ENCODE measurements at regions not wholly inside any gene's neighbourhood (a gene's known extent, or its start where the extent isn't known, plus 50 kb on each side); places are given as distances from the start of the nearest gene placed in this dataset.

DNA sequence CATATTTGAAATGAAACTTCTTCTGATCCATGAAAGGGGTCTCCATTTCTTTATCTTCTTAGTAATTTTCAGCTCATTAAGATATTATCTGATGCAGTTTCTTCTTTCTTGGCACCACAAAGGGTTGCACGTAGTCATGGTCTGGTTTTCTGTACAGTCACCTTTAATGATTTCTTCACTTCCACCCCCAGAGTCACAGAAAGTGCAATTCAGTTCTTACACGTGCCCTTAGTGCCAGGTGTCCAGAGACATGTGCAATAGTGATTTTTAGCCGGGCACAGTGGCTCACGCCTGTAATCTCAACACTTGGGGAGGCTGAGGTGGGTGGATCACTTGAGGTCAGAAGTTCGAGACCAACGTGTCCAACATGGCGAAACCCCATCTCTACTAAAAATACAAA lies 202.8 kb upstream of the MTNR1B start:
- no peak overlapping the region for H3K4me3 ChIP-seq (ENCODE audit: low read depth in 1 of 3, low read length in 3 of 3)
- no peak for DNase-seq (ENCODE audit: low spot score)
- no peaks in the 10 kb centered on the region for H3K36me3 ChIP-seq (ENCODE audit: control insufficient read depth in 4 of 4, insufficient read depth in 3 of 4, low read depth in 1 of 4, low read length in 3 of 4)
- H3K27ac ChIP-seq (ENCODE audit: low read depth in 1 of 2, low read length in 2 of 2) = no peak overlapping the region
- 75% methylated on average over 7 of the region's 7 CpGs for whole genome bisulfite sequencing
- H3K9me3 ChIP-seq (ENCODE audit: control insufficient read depth in 4 of 4, low read length in 3 of 4) = no peaks in the 10 kb centered on the region
- H3K9ac ChIP-seq (ENCODE audit: low read depth in 1 of 2, low read length in 2 of 2) = no peak overlapping the region
- no peaks in the 10 kb centered on the region for H3K4me1 ChIP-seq (ENCODE audit: control insufficient read depth in 4 of 4, insufficient read depth in 4 of 4, low read length in 3 of 4)
- no peak for TF ChIP-seq EGR1 (IDR thresholded peaks at IDR 0.05; ENCODE audit: low read depth in 2 of 2)
- TF ChIP-seq YY1 (IDR thresholded peaks at IDR 0.05) = no peak
- TF ChIP-seq NR2F2 (IDR thresholded peaks at IDR 0.05) = no peak
- TF ChIP-seq HNF4A (conservative IDR thresholded peaks at IDR 0.05) = no peak
- TF ChIP-seq JUND (IDR thresholded peaks at IDR 0.05) = no peak
- no peak for TF ChIP-seq RAD21 (IDR thresholded peaks at IDR 0.05)
- TF ChIP-seq GABPA (IDR thresholded peaks at IDR 0.05 in 1 of 2, conservative IDR thresholded peaks at IDR 0.05 in 1 of 2) = no peak
- no peak for TF ChIP-seq FOXA2 (IDR thresholded peaks at IDR 0.05)
- no peak for TF ChIP-seq HNF4G (IDR thresholded peaks at IDR 0.05)
- TF ChIP-seq SP1 (IDR thresholded peaks at IDR 0.05) = no peak
- TF ChIP-seq, protein P1, sequence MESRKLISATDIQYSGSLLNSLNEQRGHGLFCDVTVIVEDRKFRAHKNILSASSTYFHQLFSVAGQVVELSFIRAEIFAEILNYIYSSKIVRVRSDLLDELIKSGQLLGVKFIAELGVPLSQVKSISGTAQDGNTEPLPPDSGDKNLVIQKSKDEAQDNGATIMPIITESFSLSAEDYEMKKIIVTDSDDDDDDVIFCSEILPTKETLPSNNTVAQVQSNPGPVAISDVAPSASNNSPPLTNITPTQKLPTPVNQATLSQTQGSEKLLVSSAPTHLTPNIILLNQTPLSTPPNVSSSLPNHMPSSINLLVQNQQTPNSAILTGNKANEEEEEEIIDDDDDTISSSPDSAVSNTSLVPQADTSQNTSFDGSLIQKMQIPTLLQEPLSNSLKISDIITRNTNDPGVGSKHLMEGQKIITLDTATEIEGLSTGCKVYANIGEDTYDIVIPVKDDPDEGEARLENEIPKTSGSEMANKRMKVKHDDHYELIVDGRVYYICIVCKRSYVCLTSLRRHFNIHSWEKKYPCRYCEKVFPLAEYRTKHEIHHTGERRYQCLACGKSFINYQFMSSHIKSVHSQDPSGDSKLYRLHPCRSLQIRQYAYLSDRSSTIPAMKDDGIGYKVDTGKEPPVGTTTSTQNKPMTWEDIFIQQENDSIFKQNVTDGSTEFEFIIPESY (IDR thresholded peaks at IDR 0.05) = no peak
- TF ChIP-seq, protein P2, sequence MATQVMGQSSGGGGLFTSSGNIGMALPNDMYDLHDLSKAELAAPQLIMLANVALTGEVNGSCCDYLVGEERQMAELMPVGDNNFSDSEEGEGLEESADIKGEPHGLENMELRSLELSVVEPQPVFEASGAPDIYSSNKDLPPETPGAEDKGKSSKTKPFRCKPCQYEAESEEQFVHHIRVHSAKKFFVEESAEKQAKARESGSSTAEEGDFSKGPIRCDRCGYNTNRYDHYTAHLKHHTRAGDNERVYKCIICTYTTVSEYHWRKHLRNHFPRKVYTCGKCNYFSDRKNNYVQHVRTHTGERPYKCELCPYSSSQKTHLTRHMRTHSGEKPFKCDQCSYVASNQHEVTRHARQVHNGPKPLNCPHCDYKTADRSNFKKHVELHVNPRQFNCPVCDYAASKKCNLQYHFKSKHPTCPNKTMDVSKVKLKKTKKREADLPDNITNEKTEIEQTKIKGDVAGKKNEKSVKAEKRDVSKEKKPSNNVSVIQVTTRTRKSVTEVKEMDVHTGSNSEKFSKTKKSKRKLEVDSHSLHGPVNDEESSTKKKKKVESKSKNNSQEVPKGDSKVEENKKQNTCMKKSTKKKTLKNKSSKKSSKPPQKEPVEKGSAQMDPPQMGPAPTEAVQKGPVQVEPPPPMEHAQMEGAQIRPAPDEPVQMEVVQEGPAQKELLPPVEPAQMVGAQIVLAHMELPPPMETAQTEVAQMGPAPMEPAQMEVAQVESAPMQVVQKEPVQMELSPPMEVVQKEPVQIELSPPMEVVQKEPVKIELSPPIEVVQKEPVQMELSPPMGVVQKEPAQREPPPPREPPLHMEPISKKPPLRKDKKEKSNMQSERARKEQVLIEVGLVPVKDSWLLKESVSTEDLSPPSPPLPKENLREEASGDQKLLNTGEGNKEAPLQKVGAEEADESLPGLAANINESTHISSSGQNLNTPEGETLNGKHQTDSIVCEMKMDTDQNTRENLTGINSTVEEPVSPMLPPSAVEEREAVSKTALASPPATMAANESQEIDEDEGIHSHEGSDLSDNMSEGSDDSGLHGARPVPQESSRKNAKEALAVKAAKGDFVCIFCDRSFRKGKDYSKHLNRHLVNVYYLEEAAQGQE (IDR thresholded peaks at IDR 0.05) = no peak
- no peaks in the 10 kb centered on the region for H3K27me3 ChIP-seq (ENCODE audit: control insufficient read depth in 4 of 4, insufficient read depth in 4 of 4, low read length in 3 of 4)

DNA sequence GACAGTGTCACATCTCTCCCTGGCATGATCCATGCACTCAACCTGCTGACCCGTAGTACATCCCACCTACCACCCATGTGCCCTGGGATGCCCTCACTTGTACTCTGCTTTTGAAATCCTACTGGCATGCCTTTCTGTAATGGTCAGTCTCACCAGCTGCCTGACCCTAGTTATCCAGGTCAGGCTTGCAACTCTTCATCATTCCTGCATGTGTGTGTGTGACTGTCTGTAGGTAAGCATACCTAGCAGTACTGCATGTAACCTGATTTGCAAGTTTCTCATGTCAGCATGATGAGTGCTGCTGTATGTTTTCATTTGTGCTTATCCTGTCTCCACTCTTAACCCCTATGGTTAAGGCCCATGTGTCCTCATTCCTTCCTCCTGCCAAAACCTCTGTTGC lies 202.0 kb upstream of the MTNR1B start:
- no peak overlapping the region for H3K4me3 ChIP-seq (ENCODE audit: low read depth in 1 of 3, low read length in 3 of 3)
- no peaks in the 10 kb centered on the region for H3K36me3 ChIP-seq (ENCODE audit: control insufficient read depth in 4 of 4, insufficient read depth in 3 of 4, low read depth in 1 of 4, low read length in 3 of 4)
- DNase-seq (ENCODE audit: low spot score) = no peak
- no peak overlapping the region for H3K9ac ChIP-seq (ENCODE audit: low read depth in 1 of 2, low read length in 2 of 2)
- WGBS = 84% methylated on average over 1 of the region's 1 CpG
- H3K27me3 ChIP-seq (ENCODE audit: control insufficient read depth in 4 of 4, insufficient read depth in 4 of 4, low read length in 3 of 4) = no peaks in the 10 kb centered on the region
- H3K27ac ChIP-seq (ENCODE audit: low read depth in 1 of 2, low read length in 2 of 2) = no peak overlapping the region
- H3K9me3 ChIP-seq (ENCODE audit: control insufficient read depth in 4 of 4, low read length in 3 of 4) = no peaks in the 10 kb centered on the region
- TF ChIP-seq, protein P3, sequence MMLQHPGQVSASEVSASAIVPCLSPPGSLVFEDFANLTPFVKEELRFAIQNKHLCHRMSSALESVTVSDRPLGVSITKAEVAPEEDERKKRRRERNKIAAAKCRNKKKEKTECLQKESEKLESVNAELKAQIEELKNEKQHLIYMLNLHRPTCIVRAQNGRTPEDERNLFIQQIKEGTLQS (IDR thresholded peaks at IDR 0.05) = no peak
- TF ChIP-seq, protein P1 (IDR thresholded peaks at IDR 0.05) = no peak
- TF ChIP-seq HNF4A (conservative IDR thresholded peaks at IDR 0.05) (no peak), GABPA (IDR thresholded peaks at IDR 0.05 in 1 of 2, conservative IDR thresholded peaks at IDR 0.05 in 1 of 2) (no peak), RXRA (IDR thresholded peaks at IDR 0.05) (no peak), JUND (IDR thresholded peaks at IDR 0.05) (no peak), YY1 (IDR thresholded peaks at IDR 0.05) (no peak), TAF1 (conservative IDR thresholded peaks at IDR 0.05) (no peak), FOXA1 (IDR thresholded peaks at IDR 0.05) (no peak), EGR1 (IDR thresholded peaks at IDR 0.05; ENCODE audit: low read depth in 2 of 2) (no peak), HNF4G (IDR thresholded peaks at IDR 0.05) (no peak), SP1 (IDR thresholded peaks at IDR 0.05) (no peak), FOXA2 (IDR thresholded peaks at IDR 0.05) (no peak), NR2F2 (IDR thresholded peaks at IDR 0.05) (no peak), RAD21 (IDR thresholded peaks at IDR 0.05) (no peak)
- TF ChIP-seq, protein P4, sequence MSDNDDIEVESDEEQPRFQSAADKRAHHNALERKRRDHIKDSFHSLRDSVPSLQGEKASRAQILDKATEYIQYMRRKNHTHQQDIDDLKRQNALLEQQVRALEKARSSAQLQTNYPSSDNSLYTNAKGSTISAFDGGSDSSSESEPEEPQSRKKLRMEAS (IDR thresholded peaks at IDR 0.05) = no peak
- TF ChIP-seq, protein P5, sequence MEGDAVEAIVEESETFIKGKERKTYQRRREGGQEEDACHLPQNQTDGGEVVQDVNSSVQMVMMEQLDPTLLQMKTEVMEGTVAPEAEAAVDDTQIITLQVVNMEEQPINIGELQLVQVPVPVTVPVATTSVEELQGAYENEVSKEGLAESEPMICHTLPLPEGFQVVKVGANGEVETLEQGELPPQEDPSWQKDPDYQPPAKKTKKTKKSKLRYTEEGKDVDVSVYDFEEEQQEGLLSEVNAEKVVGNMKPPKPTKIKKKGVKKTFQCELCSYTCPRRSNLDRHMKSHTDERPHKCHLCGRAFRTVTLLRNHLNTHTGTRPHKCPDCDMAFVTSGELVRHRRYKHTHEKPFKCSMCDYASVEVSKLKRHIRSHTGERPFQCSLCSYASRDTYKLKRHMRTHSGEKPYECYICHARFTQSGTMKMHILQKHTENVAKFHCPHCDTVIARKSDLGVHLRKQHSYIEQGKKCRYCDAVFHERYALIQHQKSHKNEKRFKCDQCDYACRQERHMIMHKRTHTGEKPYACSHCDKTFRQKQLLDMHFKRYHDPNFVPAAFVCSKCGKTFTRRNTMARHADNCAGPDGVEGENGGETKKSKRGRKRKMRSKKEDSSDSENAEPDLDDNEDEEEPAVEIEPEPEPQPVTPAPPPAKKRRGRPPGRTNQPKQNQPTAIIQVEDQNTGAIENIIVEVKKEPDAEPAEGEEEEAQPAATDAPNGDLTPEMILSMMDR (IDR thresholded peaks at IDR 0.05; ENCODE audit: low read depth, low read length, missing input control) = no peak
- TF ChIP-seq, protein P2 (IDR thresholded peaks at IDR 0.05) = no peak
- no peaks in the 10 kb centered on the region for H3K4me1 ChIP-seq (ENCODE audit: control insufficient read depth in 4 of 4, insufficient read depth in 4 of 4, low read length in 3 of 4)

Data from liver (tissue), 8 donors.